Smooth muscle cell (in vitro differentiated cells): ENCODE measurements at regions not wholly inside any gene's neighbourhood (a gene's known extent, or its start where the extent isn't known, plus 50 kb on each side); places are given as distances from the start of the nearest gene placed in this dataset.

Source experiments
- DNase-seq: peaks from one replicate; lab custom pipeline; 2025; ENCODE audit not compliant: unreplicated experiment; lab: John Stamatoyannopoulos, UW
- H2AFZ ChIP-seq: fragments of 200-600 bp; sonication (generic); 2 replicates; pipeline ENCODE4 v1.6.0; 2016; ENCODE audit warnings: antibody characterized with exemption, low read depth, mild to moderate bottlenecking
- H3F3A ChIP-seq: fragments of 200-600 bp; sonication (generic); 2 replicates; pipeline ENCODE4 v1.6.0; 2017; ENCODE audit warnings: antibody characterized with exemption, low read depth
- H3K27ac ChIP-seq: fragments of 200-600 bp; sonication (generic); 2 replicates; pipeline ENCODE4 v1.5.1; 2016; ENCODE audit warnings: low read depth, mild to moderate bottlenecking
- H3K27me3 ChIP-seq: fragments of 200-600 bp; sonication (generic); 2 replicates; pipeline ENCODE4 v1.6.1; 2016; ENCODE audit warnings: low read depth, mild to moderate bottlenecking
- H3K36me3 ChIP-seq: fragments of 200-600 bp; sonication (generic); 2 replicates; pipeline ENCODE4 v1.5.1; 2016; ENCODE audit warnings: low read depth
- H3K4me1 ChIP-seq: fragments of 200-600 bp; sonication (generic); 2 replicates; pipeline ENCODE4 v1.5.1; 2016; ENCODE audit warnings: low read depth
- H3K4me2 ChIP-seq: fragments of 200-600 bp; sonication (generic); 2 replicates; pipeline ENCODE4 v1.6.0; 2016; ENCODE audit warnings: mild to moderate bottlenecking
- H3K4me3 ChIP-seq: fragments of 200-600 bp; sonication (generic); 2 replicates; pipeline ENCODE4 v1.5.1; 2016; ENCODE audit warnings: mild to moderate bottlenecking
- H3K79me2 ChIP-seq: fragments of 200-600 bp; sonication (generic); 2 replicates; pipeline ENCODE4 v1.6.0; 2016; ENCODE audit warnings: low read depth, mild to moderate bottlenecking
- H3K9ac ChIP-seq: fragments of 200-600 bp; sonication (generic); 2 replicates; pipeline ENCODE4 v1.6.0; 2016; ENCODE audit warnings: low read depth
- H3K9me3 ChIP-seq: fragments of 200-600 bp; sonication (generic); replicated peaks from 2 replicates; pipeline ENCODE4 v1.5.1; 2016; ENCODE audit warnings: low read depth
- H4K20me1 ChIP-seq: fragments of 200-600 bp; sonication (generic); 2 replicates; pipeline ENCODE4 v1.6.0; 2016; ENCODE audit warnings: low read depth
- CTCF ChIP-seq: fragments of 200-600 bp; sonication (generic); IDR thresholded peaks from 2 replicates; pipeline ENCODE4 v1.5.1; 2017; ENCODE audit warnings: borderline replicate concordance, mild to moderate bottlenecking, antibody characterized with exemption; ENCODE audit not compliant: insufficient read depth, poor library complexity, severe bottlenecking
- WGBS: methylation state at CpG from one replicate; pipeline ENCODE4 v1.1.7; 2016; ENCODE audit warnings: low lambda C conversion rate; 5-methylcytosine and 5-hydroxymethylcytosine counted together

- no peaks in the 10 kb centered on the region for H3K9me3 ChIP-seq
- no peaks in the 10 kb centered on the region for H3F3A ChIP-seq
- no peaks in the 10 kb centered on the region for H3K36me3 ChIP-seq
- no peak overlapping the region for H3K4me3 ChIP-seq
- DNase-seq, result no peak
- H3K79me2 ChIP-seq, result no peaks in the 10 kb centered on the region
- no peak overlapping the region for H3K4me2 ChIP-seq
- H2AFZ ChIP-seq, result no peak overlapping the region
- no peak for TF ChIP-seq CTCF
- H3K4me1 ChIP-seq, result no peaks in the 10 kb centered on the region
- 69% methylated on average over 3 of the region's 3 CpGs for WGBS
- H3K27me3 ChIP-seq, result no peaks in the 10 kb centered on the region
- H3K9ac ChIP-seq, result no peak overlapping the region
- H4K20me1 ChIP-seq, result no peaks in the 10 kb centered on the region
- no peak overlapping the region for H3K27ac ChIP-seq
Measured at GRCh38 chr20:11697055-11697454, 220.6 kb upstream of the BTBD3 start.

GRCh38 chr20:11697646-11698045, 220.0 kb upstream of the BTBD3 start:
- no peaks in the 10 kb centered on the region for H3K9me3 ChIP-seq
- no peaks in the 10 kb centered on the region for H3K27me3 ChIP-seq
- no peak overlapping the region for H2AFZ ChIP-seq
- no peaks in the 10 kb centered on the region for H4K20me1 ChIP-seq
- no peaks in the 10 kb centered on the region for H3F3A ChIP-seq
- no peaks in the 10 kb centered on the region for H3K4me1 ChIP-seq
- no peaks in the 10 kb centered on the region for H3K79me2 ChIP-seq
- no peak overlapping the region for H3K27ac ChIP-seq
- TF ChIP-seq CTCF, result no peak
- no peak overlapping the region for H3K9ac ChIP-seq
- DNase-seq, result no peak
- H3K4me2 ChIP-seq, result no peak overlapping the region
- no peaks in the 10 kb centered on the region for H3K36me3 ChIP-seq
- no peak overlapping the region for H3K4me3 ChIP-seq
- WGBS, result 100% methylated on average over 1 of the region's 1 CpG

GRCh38 chr20:11698124-11698523, 219.6 kb upstream of the BTBD3 start:
- no peaks in the 10 kb centered on the region for H3K36me3 ChIP-seq
- no peak overlapping the region for H2AFZ ChIP-seq
- no peak overlapping the region for H3K4me2 ChIP-seq
- no peaks in the 10 kb centered on the region for H3K79me2 ChIP-seq
- no peak for DNase-seq
- H3K4me3 ChIP-seq, result no peak overlapping the region
- no peaks in the 10 kb centered on the region for H3K9me3 ChIP-seq
- no peaks in the 10 kb centered on the region for H3K4me1 ChIP-seq
- no peaks in the 10 kb centered on the region for H4K20me1 ChIP-seq
- H3F3A ChIP-seq, result no peaks in the 10 kb centered on the region
- H3K27ac ChIP-seq, result no peak overlapping the region
- TF ChIP-seq CTCF, result no peak
- H3K27me3 ChIP-seq, result no peaks in the 10 kb centered on the region
- no peak overlapping the region for H3K9ac ChIP-seq

- H3K4me1 ChIP-seq, result no peaks in the 10 kb centered on the region
- no peak for TF ChIP-seq CTCF
- H3K9me3 ChIP-seq, result no peaks in the 10 kb centered on the region
- no peaks in the 10 kb centered on the region for H3K36me3 ChIP-seq
- H4K20me1 ChIP-seq, result no peaks in the 10 kb centered on the region
- H2AFZ ChIP-seq, result no peak overlapping the region
- 95% methylated on average over 5 of the region's 5 CpGs for WGBS
- no peak overlapping the region for H3K27ac ChIP-seq
- no peak overlapping the region for H3K4me2 ChIP-seq
- no peak overlapping the region for H3K9ac ChIP-seq
- H3K79me2 ChIP-seq, result no peaks in the 10 kb centered on the region
- H3K4me3 ChIP-seq, result no peak overlapping the region
- no peak for DNase-seq
- no peaks in the 10 kb centered on the region for H3F3A ChIP-seq
- no peaks in the 10 kb centered on the region for H3K27me3 ChIP-seq
Measured at GRCh38 chr20:11700831-11701230, 216.9 kb upstream of the BTBD3 start.
